Heart right ventricle (tissue), 16 donors: ENCODE measurements at regions not wholly inside any gene's neighbourhood (a gene's known extent, or its start where the extent isn't known, plus 50 kb on each side); places are given as distances from the start of the nearest gene placed in this dataset.
"Not testable (repeated sequence)": the region's sequence is repeated elsewhere in the genome, so short reads cannot be mapped to it uniquely, and the experiment has no call there.

Experiments used
- ATAC-seq, 8 donors: fragments of 200-7000 bp; cut with Tn5 transposase; one replicate each; pipeline ENCODE4 v1.9.1; 2020; ENCODE audit warnings: mild to moderate bottlenecking in 8 of 8, moderate library complexity in 8 of 8, moderate number of reproducible peaks in 1 of 8
- DNase-seq, 2 donors: peaks; one replicate each; pipeline ENCODE4 v3.0.0-alpha.2; 2020
- H3K27ac ChIP-seq, 10 donors: fragments of 200-600 bp; sonication (generic) in 2 of 10; one replicate each; pipeline versions ENCODE4 v1.5.0 to v1.8.0; 2020 to 2022; ENCODE audit warnings: mild to moderate bottlenecking in 3 of 10
- H3K27me3 ChIP-seq, 7 donors: fragments of 200-600 bp; one replicate each; pipeline ENCODE4 v1.8.0; 2021 to 2022; ENCODE audit warnings: mild to moderate bottlenecking in 2 of 7
- H3K36me3 ChIP-seq, 9 donors: fragments of 200-600 bp; sonication (generic) in 1 of 9; one replicate each; pipeline versions ENCODE4 v1.5.0 to v1.8.0; 2020 to 2022; ENCODE audit warnings: mild to moderate bottlenecking in 2 of 9
- H3K4me1 ChIP-seq, 9 donors: fragments of 200-600 bp; sonication (generic) in 1 of 9; one replicate each; pipeline versions ENCODE4 v1.5.0 to v1.8.0; 2020 to 2022; ENCODE audit warnings: mild to moderate bottlenecking in 4 of 9
- H3K4me3 ChIP-seq, 10 donors: fragments of 200-600 bp; sonication (generic) in 2 of 10; one replicate each; pipeline versions ENCODE4 v1.5.0 to v1.8.0; 2020 to 2022; ENCODE audit warnings: mild to moderate bottlenecking in 7 of 10, moderate library complexity in 2 of 10
- H3K9me3 ChIP-seq, 11 donors: fragments of 200-600 bp in 10 of 11; sonication (generic) in 2 of 11; one replicate each; pipeline versions ENCODE4 v1.5.0 to v1.8.0; 2013 to 2022; ENCODE audit warnings: mild to moderate bottlenecking in 2 of 11, control low read depth in 1 of 11, moderate library complexity in 1 of 11
- CTCF ChIP-seq, 9 donors: fragments of 200-600 bp; sonication (generic) in 2 of 9; IDR thresholded peaks; one replicate each; pipeline versions ENCODE4 v1.5.0 to v1.8.0; 2021 to 2022; ENCODE audit warnings: antibody characterized with exemption in 9 of 9, mild to moderate bottlenecking in 5 of 9, moderate library complexity in 1 of 9
- WGBS, 2 donors: extraction: QIAGEN DNeasy Blood & Tissue Kit; methylation state at CpG; one replicate each; pipeline ENCODE4 v1.1.7; 2013; ENCODE audit warnings: inconsistent platforms in 1 of 2; 5-methylcytosine and 5-hydroxymethylcytosine counted together
- intact Hi-C, 10 donors: fragments of 100-400 bp; cut with DNase I; formaldehyde crosslinking; loops; one replicate each; pipeline versions ENCODE4 v1.11.1 to v1.14.2; 2022
- donor health status: Arrhythmogenic right ventricular cardiomyopathy.
- donor health status: ischemic (EF 13 %, LVEDD 7.1; RV severe dilation, severe dysfunction).
- donor health status: healthy with polysubstance abuse.
- donor health status: DM: no; HTN: yes; CAD: no.
- donor health status: DM: no; HTN: no; CAD: no.
- donor health status: ischemic (EF 25% LVEDD 6.9; RV normal size, moderate dysfunction).
- donor health status: ischemic (EF 25% LVEDD 5.7; RV mildly dilated, moderate dysfunction).
- donor health status: healthy.
- donor health status: DM: yes; HTN: yes; CAD: no.
- donor health status: Ischemic cardiomyopathy.
- donor health status: ischemic (EF 35%, LVEDD 5.7; RV mildly dilated, moderate dysfunction).
- donor health status: nonischemic (EF 11% LVEDD 7.7; RV severe dilation, severe dysfunction).
- donor health status: DM: yes; HTN: yes; CAD: no.
- donor health status: PGD.
- donor health status: ischemic (EF 29% LVEDD 5.4; RV normal size, mild dysfunction).
- donor health status: nonischemic (EF 23%, LVEDD 6.1; RV moderate dilation, normal function).

DNA sequence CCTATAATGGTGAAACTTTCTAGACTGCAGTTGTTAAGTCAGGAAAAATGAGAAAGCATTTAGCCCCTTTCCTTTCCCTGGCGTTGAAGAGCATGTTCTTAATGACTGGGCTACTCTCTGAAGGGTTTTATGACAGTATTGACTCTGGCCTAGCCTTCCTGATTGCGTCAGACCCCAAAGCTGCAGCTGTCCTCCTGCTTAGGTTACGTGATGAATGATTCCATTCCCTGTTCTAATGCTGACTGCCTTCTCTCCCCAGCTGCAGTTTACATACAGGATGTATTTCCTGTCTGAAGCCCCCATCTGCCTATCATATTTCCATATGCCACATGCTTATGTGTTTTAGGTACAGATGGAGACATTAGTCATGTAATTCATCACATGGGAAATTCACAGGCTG lies 105.8 kb upstream of the EGFL6 start:
- H3K27me3 ChIP-seq = peaks cover 0 to 25% (median 0%) of the 10 kb centered on the region in 7 donors
- 42 to 54% methylated on average over 3 of the region's 3 CpGs for WGBS, 2 donors
- H3K4me3 ChIP-seq = no peak overlapping the region
- peaks cover 0 to 12% (median 0%) of the 10 kb centered on the region in 11 donors for H3K9me3 ChIP-seq
- no peak for TF ChIP-seq CTCF (IDR thresholded peaks at IDR 0.05)
- DNase-seq (peak in 1 of 2 donors; percentile 48), ATAC-seq (peak in 7 of 8 donors; percentile 79 to 96 (median 91))
- H3K4me1 ChIP-seq = peaks cover 0 to 6% (median 0%) of the 10 kb centered on the region in 9 donors
- intact Hi-C loops = no loop called here
- H3K36me3 ChIP-seq = no peaks in the 10 kb centered on the region
- peak overlapping the region in 7 of 10 donors; percentile 22 to 80 (median 68) for H3K27ac ChIP-seq

GRCh38 chrX:13452283-13452682 lies 117.1 kb upstream of the EGFL6 start:
- no peak for DNase-seq
- peaks cover 0 to 9% (median 0%) of the 10 kb centered on the region in 11 donors for H3K9me3 ChIP-seq
- WGBS, 2 donors = 64 to 73% methylated on average over 7 of the region's 7 CpGs
- no peaks in the 10 kb centered on the region for H3K36me3 ChIP-seq
- no peak for ATAC-seq
- H3K27me3 ChIP-seq = peaks cover 0 to 38% (median 0%) of the 10 kb centered on the region in 7 donors
- H3K27ac ChIP-seq = no peak overlapping the region
- no peak for TF ChIP-seq CTCF (IDR thresholded peaks at IDR 0.05)
- no peak overlapping the region for H3K4me3 ChIP-seq
- H3K4me1 ChIP-seq = no peaks in the 10 kb centered on the region
- intact Hi-C loops = no loop called here

DNA sequence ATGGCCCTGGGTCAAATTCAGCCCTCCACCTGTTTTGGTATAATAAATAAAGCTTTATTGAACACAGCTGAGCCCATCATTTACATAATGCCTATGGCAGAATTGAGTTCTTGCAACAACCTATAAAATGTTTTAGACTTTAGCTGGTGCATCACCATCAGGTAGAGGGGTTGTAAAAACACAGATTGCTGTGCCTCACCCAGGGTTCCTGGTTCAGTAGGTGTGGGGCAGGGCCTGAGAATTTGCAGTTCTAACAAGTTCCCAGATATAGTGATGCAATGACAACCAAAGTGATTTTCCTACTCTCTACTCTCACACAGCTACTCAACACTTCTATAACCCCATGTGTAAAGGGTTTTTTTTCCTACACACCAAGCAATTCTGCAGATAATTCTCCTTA lies 120.0 kb upstream of the EGFL6 start:
- ATAC-seq (no peak), DNase-seq (no peak)
- Histone ChIP-seq H3K27me3 (peaks cover 0 to 30% (median 0%) of the 10 kb centered on the region in 7 donors), H3K27ac (no peak overlapping the region), H3K9me3 (peaks cover 0 to 9% (median 0%) of the 10 kb centered on the region in 11 donors), H3K36me3 (no peaks in the 10 kb centered on the region), H3K4me3 (no peak overlapping the region), H3K4me1 (no peaks in the 10 kb centered on the region)
- no peak for TF ChIP-seq CTCF (IDR thresholded peaks at IDR 0.05)
- intact Hi-C loops = no loop called here

DNA sequence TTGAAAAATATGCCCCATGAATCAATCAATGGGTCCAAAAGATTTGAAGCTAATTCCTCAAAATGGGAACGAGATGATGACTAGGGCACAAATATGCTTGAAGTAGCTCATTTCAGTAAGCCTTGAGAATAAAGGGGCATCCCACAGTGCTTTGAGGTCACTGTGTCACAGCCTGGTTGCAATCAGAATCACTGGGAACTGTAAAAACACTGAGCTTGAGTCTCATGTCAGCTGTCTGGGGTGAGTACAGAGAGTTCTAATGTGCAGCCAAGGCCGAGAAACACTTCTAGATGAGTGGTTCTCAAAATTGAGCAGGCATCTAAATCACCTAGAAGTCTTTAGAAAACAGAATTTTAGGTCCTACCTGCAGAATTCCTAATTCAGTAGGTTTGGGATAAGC lies 120.5 kb upstream of the EGFL6 start:
- no peak overlapping the region for H3K27ac ChIP-seq
- WGBS, 2 donors = 80 to 84% methylated on average over 2 of the region's 2 CpGs
- no peak for TF ChIP-seq CTCF (IDR thresholded peaks at IDR 0.05)
- peaks cover 0 to 9% (median 0%) of the 10 kb centered on the region in 11 donors for H3K9me3 ChIP-seq
- ATAC-seq (no peak), DNase-seq (no peak)
- no peaks in the 10 kb centered on the region for H3K36me3 ChIP-seq
- peaks cover 0 to 28% (median 0%) of the 10 kb centered on the region in 7 donors for H3K27me3 ChIP-seq
- intact Hi-C loops = no loop called here
- no peak overlapping the region for H3K4me3 ChIP-seq
- H3K4me1 ChIP-seq = no peaks in the 10 kb centered on the region

GRCh38 chrX:13441608-13442007 lies 121.8 kb upstream of the ATXN3L start:
- WGBS, 2 donors = 95 to 100% methylated on average over 5 of the region's 5 CpGs

More at GRCh38 chrX:13441608-13442007, 121.8 kb upstream of the ATXN3L start:
- H3K27ac ChIP-seq, DNase-seq, H3K9me3 ChIP-seq, H3K4me1 ChIP-seq, intact Hi-C loops, H3K36me3 ChIP-seq, ATAC-seq, H3K4me3 ChIP-seq: not testable (repeated sequence)
- H3K27me3 ChIP-seq = peaks cover 0 to 33% (median 0%) of the 10 kb centered on the region in 7 donors
